Activated T-cell treated with anti-CD3 and anti-CD28 coated beads, Interleukin-2, amount 50 U/mL, for 72 hours (primary cell): ENCODE measurements at regions not wholly inside any gene's neighbourhood (a gene's known extent, or its start where the extent isn't known, plus 50 kb on each side); places are given as distances from the start of the nearest gene placed in this dataset.
"Not testable (repeated sequence)": the region's sequence is repeated elsewhere in the genome, so short reads cannot be mapped to it uniquely, and the experiment has no call there.

Experiments
- ATAC-seq, 2 donors: fragments of 150-1000 bp; cut with Tn5 transposase; replicated peaks in 1 of 2; 2 replicates each; pipeline ENCODE4 v1.10.0; 2021; ENCODE audit warnings: moderate library complexity in 2 of 2, mild to moderate bottlenecking in 1 of 2
- DNase-seq, 2 donors: peaks; one replicate each; pipeline ENCODE4 v3.0.0; 2021 to 2022; ENCODE audit warnings: mixed read lengths in 1 of 2
- H3K27ac Mint-ChIP-seq: one replicate; pipeline ENCODE4 v1.8.0; 2022; ENCODE audit warnings: mild to moderate bottlenecking, moderate library complexity, mixed read lengths
- H3K27me3 Mint-ChIP-seq: one replicate; pipeline ENCODE4 v1.8.0; 2022; ENCODE audit warnings: low read depth, mixed read lengths
- H3K36me3 Mint-ChIP-seq, 2 donors: one replicate each; pipeline ENCODE4 v1.8.0; 2022; ENCODE audit warnings: mixed read lengths in 2 of 2, mild to moderate bottlenecking in 1 of 2; ENCODE audit not compliant: insufficient read depth in 2 of 2
- H3K4me1 Mint-ChIP-seq: one replicate; pipeline ENCODE4 v1.8.0; 2022; ENCODE audit warnings: low read depth, mixed read lengths
- H3K4me3 Mint-ChIP-seq, 2 donors: one replicate each; pipeline ENCODE4 v1.8.0; 2022; ENCODE audit warnings: mild to moderate bottlenecking in 2 of 2, mixed read lengths in 2 of 2, moderate library complexity in 2 of 2
- H3K9me3 Mint-ChIP-seq, 2 donors: one replicate each; pipeline ENCODE4 v1.8.0; 2022; ENCODE audit warnings: mixed read lengths in 2 of 2

- not testable (repeated sequence) for H3K27me3 Mint-ChIP-seq, H3K9me3 Mint-ChIP-seq, H3K4me1 Mint-ChIP-seq, DNase-seq, H3K27ac Mint-ChIP-seq, H3K4me3 Mint-ChIP-seq, H3K36me3 Mint-ChIP-seq, ATAC-seq
Observed at GRCh38 chr4:66561465-66562053, 891.3 kb upstream of the EPHA5 start.

GRCh38 chr4:66558651-66559050, 888.4 kb upstream of the EPHA5 start:
- no peaks in the 10 kb centered on the region for H3K36me3 Mint-ChIP-seq
- no peaks in the 10 kb centered on the region for H3K4me1 Mint-ChIP-seq
- DNase-seq: no peak
- H3K9me3 Mint-ChIP-seq: peaks cover 0 to 3% of the 10 kb centered on the region in 2 donors
- H3K27me3 Mint-ChIP-seq: no peaks in the 10 kb centered on the region
- H3K27ac Mint-ChIP-seq: no peak overlapping the region
- ATAC-seq: no peak
- no peak overlapping the region for H3K4me3 Mint-ChIP-seq

GRCh38 chr4:66556651-66557278, 886.5 kb upstream of the EPHA5 start:
- Mint-ChIP-seq H3K4me3 (no peak overlapping the region), H3K36me3 (no peaks in the 10 kb centered on the region), H3K27me3 (no peaks in the 10 kb centered on the region), H3K9me3 (peaks cover 3 to 4% of the 10 kb centered on the region in 2 donors), H3K4me1 (no peaks in the 10 kb centered on the region), H3K27ac (no peak overlapping the region)
- DNase-seq: no peak
- no peak for ATAC-seq

- Mint-ChIP-seq H3K4me3 (no peak overlapping the region), H3K27ac (no peak overlapping the region), H3K9me3 (peaks cover 3 to 4% of the 10 kb centered on the region in 2 donors), H3K27me3 (no peaks in the 10 kb centered on the region), H3K4me1 (no peaks in the 10 kb centered on the region), H3K36me3 (no peaks in the 10 kb centered on the region)
- ATAC-seq: no peak
- DNase-seq: no peak
Observed at GRCh38 chr4:66555301-66555700, 885.0 kb upstream of the EPHA5 start.

- no peak for ATAC-seq
- Mint-ChIP-seq H3K4me3 (no peak overlapping the region), H3K27me3 (no peaks in the 10 kb centered on the region), H3K27ac (no peak overlapping the region), H3K36me3 (no peaks in the 10 kb centered on the region), H3K4me1 (no peaks in the 10 kb centered on the region), H3K9me3 (peaks cover 3 to 4% of the 10 kb centered on the region in 2 donors)
- DNase-seq: no peak
Observed at GRCh38 chr4:66554826-66555225, 884.5 kb upstream of the EPHA5 start.

GRCh38 chr4:66545301-66545700, 875.0 kb upstream of the EPHA5 start:
- peaks cover 10 to 12% of the 10 kb centered on the region in 2 donors for H3K9me3 Mint-ChIP-seq
- not testable (repeated sequence) for DNase-seq, H3K27me3 Mint-ChIP-seq, H3K27ac Mint-ChIP-seq, H3K4me3 Mint-ChIP-seq, H3K36me3 Mint-ChIP-seq, ATAC-seq, H3K4me1 Mint-ChIP-seq

GRCh38 chr4:66544281-66544680, 874.0 kb upstream of the EPHA5 start:
- ATAC-seq (no peak), DNase-seq (no peak)
- no peak overlapping the region for H3K4me3 Mint-ChIP-seq
- no peak overlapping the region for H3K27ac Mint-ChIP-seq
- no peaks in the 10 kb centered on the region for H3K4me1 Mint-ChIP-seq
- peaks cover 10 to 12% of the 10 kb centered on the region in 2 donors for H3K9me3 Mint-ChIP-seq
- H3K36me3 Mint-ChIP-seq: peaks cover 0 to 2% of the 10 kb centered on the region in 2 donors
- H3K27me3 Mint-ChIP-seq: no peaks in the 10 kb centered on the region

- Mint-ChIP-seq H3K9me3 (peaks cover 5 to 7% of the 10 kb centered on the region in 2 donors), H3K4me1 (no peaks in the 10 kb centered on the region), H3K4me3 (no peak overlapping the region), H3K27ac (no peak overlapping the region), H3K27me3 (no peaks in the 10 kb centered on the region), H3K36me3 (no peaks in the 10 kb centered on the region)
- ATAC-seq (no peak), DNase-seq (no peak)
Observed at GRCh38 chr4:66539745-66540144, 869.5 kb upstream of the EPHA5 start.

GRCh38 chr4:66524781-66525180, 854.5 kb upstream of the EPHA5 start:
- Mint-ChIP-seq H3K27ac (no peak overlapping the region), H3K4me1 (no peaks in the 10 kb centered on the region), H3K36me3 (no peaks in the 10 kb centered on the region), H3K27me3 (no peaks in the 10 kb centered on the region), H3K9me3 (peaks cover 5 to 8% of the 10 kb centered on the region in 2 donors), H3K4me3 (no peak overlapping the region)
- DNase-seq: no peak
- ATAC-seq: no peak

GRCh38 chr4:66522244-66522643, 852.0 kb upstream of the EPHA5 start:
- no peaks in the 10 kb centered on the region for H3K36me3 Mint-ChIP-seq
- no peak overlapping the region for H3K27ac Mint-ChIP-seq
- ATAC-seq (no peak), DNase-seq (no peak)
- peaks cover 5% of the 10 kb centered on the region in 2 donors for H3K9me3 Mint-ChIP-seq
- no peak overlapping the region for H3K4me3 Mint-ChIP-seq
- H3K27me3 Mint-ChIP-seq: no peaks in the 10 kb centered on the region
- no peaks in the 10 kb centered on the region for H3K4me1 Mint-ChIP-seq

- Mint-ChIP-seq H3K27me3 (no peaks in the 10 kb centered on the region), H3K27ac (no peak overlapping the region), H3K4me1 (no peaks in the 10 kb centered on the region), H3K4me3 (no peak overlapping the region), H3K36me3 (no peaks in the 10 kb centered on the region), H3K9me3 (peaks cover 0 to 3% of the 10 kb centered on the region in 2 donors)
- DNase-seq (no peak), ATAC-seq (no peak)
Observed at GRCh38 chr4:66516940-66517339, 846.7 kb upstream of the EPHA5 start.

- Mint-ChIP-seq H3K27ac (no peak overlapping the region), H3K9me3 (peaks cover 0 to 5% of the 10 kb centered on the region in 2 donors), H3K4me3 (no peak overlapping the region), H3K36me3 (no peaks in the 10 kb centered on the region), H3K27me3 (no peaks in the 10 kb centered on the region), H3K4me1 (no peaks in the 10 kb centered on the region)
- DNase-seq: no peak
- ATAC-seq: no peak
Observed at GRCh38 chr4:66506985-66507384, 836.7 kb upstream of the EPHA5 start.

GRCh38 chr4:66501997-66502396, 831.7 kb upstream of the EPHA5 start:
- peaks cover 3 to 5% of the 10 kb centered on the region in 2 donors for H3K9me3 Mint-ChIP-seq
- no peak for ATAC-seq
- DNase-seq: no peak
- no peaks in the 10 kb centered on the region for H3K4me1 Mint-ChIP-seq
- no peak overlapping the region for H3K27ac Mint-ChIP-seq
- H3K36me3 Mint-ChIP-seq: no peaks in the 10 kb centered on the region
- H3K27me3 Mint-ChIP-seq: no peaks in the 10 kb centered on the region
- no peak overlapping the region for H3K4me3 Mint-ChIP-seq

GRCh38 chr4:66490729-66491128, 820.4 kb upstream of the EPHA5 start:
- no peaks in the 10 kb centered on the region for H3K4me1 Mint-ChIP-seq
- ATAC-seq: no peak

More at GRCh38 chr4:66490729-66491128, 820.4 kb upstream of the EPHA5 start:
- H3K9me3 Mint-ChIP-seq: peaks cover 3 to 5% of the 10 kb centered on the region in 2 donors
- H3K27me3 Mint-ChIP-seq: no peaks in the 10 kb centered on the region
- no peak for DNase-seq
- no peaks in the 10 kb centered on the region for H3K36me3 Mint-ChIP-seq
- no peak overlapping the region for H3K4me3 Mint-ChIP-seq
- no peak overlapping the region for H3K27ac Mint-ChIP-seq
